Peyer's patch (tissue), 4 donors: ENCODE measurements at regions not wholly inside any gene's neighbourhood (a gene's known extent, or its start where the extent isn't known, plus 50 kb on each side); places are given as distances from the start of the nearest gene placed in this dataset.

Experiments
- DNase-seq, 3 donors: peaks; one replicate each; pipeline ENCODE4 v3.0.0-alpha.2; 2017 to 2019
- H3K27ac ChIP-seq, 4 donors: fragments of 200-600 bp; sonication (generic); one replicate each; pipeline ENCODE4 v1.5.1; 2016 to 2019
- H3K27me3 ChIP-seq, 2 donors: fragments of 200-600 bp; sonication (generic); one replicate each; pipeline ENCODE4 v1.5.1; 2019
- H3K36me3 ChIP-seq, 3 donors: fragments of 200-600 bp; sonication (generic); one replicate each; pipeline ENCODE4 v1.5.1; 2016 to 2019
- H3K4me1 ChIP-seq, 4 donors: fragments of 200-600 bp; sonication (generic); one replicate each; pipeline ENCODE4 v1.5.1; 2016 to 2019
- H3K4me3 ChIP-seq, 4 donors: fragments of 200-600 bp; sonication (generic); 1 replicate in 3 of 4; 2 replicates in 1 of 4; pipeline ENCODE4 v1.5.1; 2016 to 2019; ENCODE audit warnings: mild to moderate bottlenecking in 1 of 4
- H3K9me3 ChIP-seq, 4 donors: fragments of 200-600 bp; sonication (generic); one replicate each; pipeline ENCODE4 v1.5.1; 2016 to 2019; ENCODE audit warnings: mild to moderate bottlenecking in 1 of 4
- CTCF ChIP-seq, 6 experiments: fragments of 450-650 bp in 4 of 6; fragments of 200-600 bp in 2 of 6; sonication (generic) in 1 of 6; IDR thresholded peaks; one replicate each; pipeline ENCODE4 v1.5.1; 2017 to 2019; ENCODE audit warnings: antibody characterized with exemption in 6 of 6, mild to moderate bottlenecking in 3 of 6, moderate library complexity in 1 of 6
- POLR2A ChIP-seq, 2 donors: fragments of 450-650 bp; IDR thresholded peaks; one replicate each; pipeline ENCODE4 v1.5.1; 2017; ENCODE audit warnings: antibody characterized with exemption in 2 of 2, mild to moderate bottlenecking in 2 of 2, moderate library complexity in 2 of 2

GRCh38 chr6:156231026-156231765, 546.0 kb upstream of the ARID1B start:
- Histone ChIP-seq H3K36me3 (no peaks in the 10 kb centered on the region), H3K27ac (no peak overlapping the region), H3K4me1 (no peaks in the 10 kb centered on the region), H3K4me3 (no peak overlapping the region), H3K9me3 (no peaks in the 10 kb centered on the region), H3K27me3 (no peaks in the 10 kb centered on the region)
- TF ChIP-seq CTCF (IDR thresholded peaks at IDR 0.05) (no peak), POLR2A (IDR thresholded peaks at IDR 0.05) (no peak)
- no peak for DNase-seq

- Histone ChIP-seq H3K9me3 (peaks cover 0 to 4% (median 0%) of the 10 kb centered on the region in 4 donors), H3K36me3 (no peaks in the 10 kb centered on the region), H3K27ac (no peak overlapping the region), H3K27me3 (no peaks in the 10 kb centered on the region), H3K4me3 (no peak overlapping the region), H3K4me1 (no peaks in the 10 kb centered on the region)
- TF ChIP-seq CTCF (IDR thresholded peaks at IDR 0.05) (no peak), POLR2A (IDR thresholded peaks at IDR 0.05) (no peak)
- no peak for DNase-seq
Observed at GRCh38 chr6:156219973-156220372, 557.2 kb upstream of the ARID1B start.

- Histone ChIP-seq H3K4me1 (no peaks in the 10 kb centered on the region), H3K27me3 (no peaks in the 10 kb centered on the region), H3K36me3 (no peaks in the 10 kb centered on the region), H3K9me3 (no peaks in the 10 kb centered on the region), H3K27ac (no peak overlapping the region), H3K4me3 (no peak overlapping the region)
- DNase-seq, result no peak
- TF ChIP-seq POLR2A (IDR thresholded peaks at IDR 0.05) (no peak), CTCF (IDR thresholded peaks at IDR 0.05) (no peak)
Observed at GRCh38 chr6:156205678-156206077, 571.5 kb upstream of the ARID1B start.

GRCh38 chr6:156199182-156199581, 578.0 kb upstream of the ARID1B start:
- DNase-seq, result no peak
- Histone ChIP-seq H3K9me3 (no peaks in the 10 kb centered on the region), H3K27ac (no peak overlapping the region), H3K27me3 (no peaks in the 10 kb centered on the region), H3K36me3 (no peaks in the 10 kb centered on the region), H3K4me1 (no peaks in the 10 kb centered on the region), H3K4me3 (no peak overlapping the region)
- TF ChIP-seq POLR2A (IDR thresholded peaks at IDR 0.05) (no peak), CTCF (IDR thresholded peaks at IDR 0.05) (no peak)

- no peak overlapping the region for H3K27ac ChIP-seq
- H3K4me1 ChIP-seq, result no peaks in the 10 kb centered on the region
- H3K9me3 ChIP-seq, result no peaks in the 10 kb centered on the region
- TF ChIP-seq CTCF (IDR thresholded peaks at IDR 0.05) (no peak), POLR2A (IDR thresholded peaks at IDR 0.05) (no peak)
- no peaks in the 10 kb centered on the region for H3K27me3 ChIP-seq
- DNase-seq, result no peak
- H3K36me3 ChIP-seq, result no peaks in the 10 kb centered on the region
- no peak overlapping the region for H3K4me3 ChIP-seq
Observed at GRCh38 chr6:156197513-156197912, 579.7 kb upstream of the ARID1B start.
